Peyer's patch (tissue), 4 donors: ENCODE measurements at regions not wholly inside any gene's neighbourhood (a gene's known extent, or its start where the extent isn't known, plus 50 kb on each side); places are given as distances from the start of the nearest gene placed in this dataset.

Experiments
- POLR2A ChIP-seq, 2 donors: fragments of 450-650 bp; IDR thresholded peaks; one replicate each; pipeline ENCODE4 v1.5.1; 2017; ENCODE audit warnings: antibody characterized with exemption in 2 of 2, mild to moderate bottlenecking in 2 of 2, moderate library complexity in 2 of 2
- TF ChIP-seq, protein P1 (sequence below), 6 experiments: fragments of 450-650 bp in 4 of 6; fragments of 200-600 bp in 2 of 6; sonication (generic) in 1 of 6; IDR thresholded peaks; one replicate each; pipeline ENCODE4 v1.5.1; 2017 to 2019; ENCODE audit warnings: antibody characterized with exemption in 6 of 6, mild to moderate bottlenecking in 3 of 6, moderate library complexity in 1 of 6

DNA sequence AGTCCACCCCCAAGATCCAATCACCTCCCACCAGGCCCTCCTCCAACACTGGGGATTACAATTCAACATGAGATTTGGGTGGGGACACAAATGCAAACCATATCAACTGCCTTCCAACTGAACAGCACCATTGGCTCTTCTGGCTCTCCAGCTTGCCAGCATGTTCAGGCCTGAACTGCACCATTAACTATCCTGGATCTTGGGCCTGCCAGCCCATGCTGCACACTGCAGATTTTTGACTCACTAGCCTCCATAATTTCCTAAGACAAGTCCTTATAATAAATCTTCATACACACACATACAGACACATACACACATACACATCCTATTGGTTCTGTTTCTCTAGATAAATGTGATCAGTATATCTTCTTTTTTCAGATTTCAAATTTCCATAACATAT is 737.1 kb upstream of the SPRY2 start:
- TF ChIP-seq, protein P1, sequence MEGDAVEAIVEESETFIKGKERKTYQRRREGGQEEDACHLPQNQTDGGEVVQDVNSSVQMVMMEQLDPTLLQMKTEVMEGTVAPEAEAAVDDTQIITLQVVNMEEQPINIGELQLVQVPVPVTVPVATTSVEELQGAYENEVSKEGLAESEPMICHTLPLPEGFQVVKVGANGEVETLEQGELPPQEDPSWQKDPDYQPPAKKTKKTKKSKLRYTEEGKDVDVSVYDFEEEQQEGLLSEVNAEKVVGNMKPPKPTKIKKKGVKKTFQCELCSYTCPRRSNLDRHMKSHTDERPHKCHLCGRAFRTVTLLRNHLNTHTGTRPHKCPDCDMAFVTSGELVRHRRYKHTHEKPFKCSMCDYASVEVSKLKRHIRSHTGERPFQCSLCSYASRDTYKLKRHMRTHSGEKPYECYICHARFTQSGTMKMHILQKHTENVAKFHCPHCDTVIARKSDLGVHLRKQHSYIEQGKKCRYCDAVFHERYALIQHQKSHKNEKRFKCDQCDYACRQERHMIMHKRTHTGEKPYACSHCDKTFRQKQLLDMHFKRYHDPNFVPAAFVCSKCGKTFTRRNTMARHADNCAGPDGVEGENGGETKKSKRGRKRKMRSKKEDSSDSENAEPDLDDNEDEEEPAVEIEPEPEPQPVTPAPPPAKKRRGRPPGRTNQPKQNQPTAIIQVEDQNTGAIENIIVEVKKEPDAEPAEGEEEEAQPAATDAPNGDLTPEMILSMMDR (IDR thresholded peaks at IDR 0.05) = no peak
- no peak for TF ChIP-seq POLR2A (IDR thresholded peaks at IDR 0.05)
